GM19043 (cell line): ENCODE measurements at regions not wholly inside any gene's neighbourhood (a gene's known extent, or its start where the extent isn't known, plus 50 kb on each side); places are given as distances from the start of the nearest gene placed in this dataset.

Source experiments
- ATAC-seq: cut with Tn5 transposase; IDR thresholded peaks from one replicate; pipeline ENCODE4 v1.9.1; 2021; ENCODE audit warnings: low read depth; ENCODE audit not compliant: unreplicated experiment

DNA sequence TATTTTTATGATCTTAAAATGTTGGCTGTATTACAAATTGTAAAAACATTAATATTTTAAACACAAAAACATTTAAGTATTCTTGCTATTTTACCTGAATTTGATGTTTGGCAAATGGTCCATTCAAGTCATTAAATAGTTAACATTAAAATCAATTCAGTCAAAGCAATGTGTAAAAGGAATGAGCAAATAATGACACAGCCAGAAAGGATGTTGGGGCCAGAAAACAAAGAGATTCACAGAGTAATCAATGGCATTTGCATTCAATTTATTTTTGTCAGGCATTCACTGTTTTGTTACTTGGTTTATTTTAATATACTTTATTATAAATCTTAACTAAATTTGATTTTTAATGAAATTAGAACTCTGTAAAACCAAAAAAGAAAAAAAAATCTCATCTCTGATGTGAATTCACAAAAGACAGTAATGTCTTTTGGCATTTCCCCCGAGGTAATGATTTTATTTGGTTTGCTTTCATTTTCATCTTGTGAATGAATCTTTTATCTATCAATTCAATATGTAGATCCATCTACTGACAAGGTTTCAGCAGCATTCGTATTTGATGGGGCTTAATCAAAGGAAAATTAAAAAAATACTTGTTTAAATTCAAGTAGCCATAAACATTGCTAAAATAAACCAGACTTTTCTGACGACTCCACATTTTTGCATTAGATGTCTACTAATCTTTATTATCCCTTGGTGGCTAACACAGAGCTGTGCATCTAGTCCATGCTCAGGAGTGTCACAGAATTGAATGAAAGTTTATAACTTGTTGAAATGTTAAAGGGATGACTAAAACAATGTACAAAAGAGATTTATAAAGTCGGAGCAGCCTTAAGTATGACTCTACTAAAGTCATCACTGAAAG lies 866.7 kb upstream of the GJE1 start:
- ATAC-seq: no peak

GRCh38 chr6:141264101-141264500 lies 868.6 kb upstream of the GJE1 start:
- no peak for ATAC-seq

DNA sequence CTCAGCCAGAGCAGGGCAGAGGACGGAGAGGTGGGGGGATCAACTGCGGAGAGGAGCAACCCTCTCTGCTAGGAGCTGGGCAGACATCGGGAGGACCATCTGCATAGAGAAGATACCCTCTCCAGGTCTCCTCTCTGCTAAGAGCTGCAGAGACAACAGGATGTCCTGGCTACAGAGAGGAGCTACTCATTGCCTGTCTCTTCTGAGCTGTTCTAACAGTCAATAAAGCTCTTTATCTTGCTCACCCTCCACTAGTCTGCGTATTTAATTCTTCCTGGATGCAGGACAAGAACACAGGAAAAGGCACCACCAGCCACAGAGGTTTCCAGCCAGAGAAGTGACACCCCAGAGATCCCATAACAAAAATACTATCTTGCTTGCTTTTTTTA lies 871.1 kb upstream of the GJE1 start:
- ATAC-seq: no peak

DNA sequence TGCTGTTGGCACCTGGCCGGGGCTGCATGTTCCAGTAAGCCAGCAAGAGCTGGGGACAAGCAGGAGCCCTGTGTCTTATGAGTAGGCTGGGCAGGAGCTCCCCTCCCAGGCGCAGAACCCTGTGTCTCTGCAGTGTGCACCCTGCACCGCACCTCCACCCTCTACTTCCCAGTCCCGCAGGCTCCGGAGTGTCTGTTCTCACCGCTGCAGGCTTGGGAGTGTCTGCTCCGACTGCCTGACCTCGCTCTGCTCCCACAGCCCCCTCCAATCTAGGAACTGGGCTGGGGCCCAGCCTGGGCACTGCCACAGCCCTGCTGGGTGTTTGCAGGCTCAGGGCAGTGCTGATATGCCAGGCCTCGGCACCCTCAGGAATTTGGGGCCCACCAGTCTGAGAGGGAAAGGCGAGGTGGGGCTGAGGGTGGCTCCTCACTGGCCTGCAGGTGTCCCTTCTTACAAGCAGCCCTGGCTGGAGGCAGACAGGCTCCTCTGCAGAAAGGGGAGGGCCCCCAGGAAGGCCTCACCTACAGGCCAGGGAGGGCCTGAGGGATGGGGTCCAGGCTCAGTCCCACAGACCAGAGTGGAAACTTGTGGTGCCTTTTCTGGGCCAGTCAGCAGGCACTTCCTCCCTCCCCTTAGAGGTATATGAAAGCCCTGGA lies 871.6 kb upstream of the GJE1 start:
- ATAC-seq: no peak

DNA sequence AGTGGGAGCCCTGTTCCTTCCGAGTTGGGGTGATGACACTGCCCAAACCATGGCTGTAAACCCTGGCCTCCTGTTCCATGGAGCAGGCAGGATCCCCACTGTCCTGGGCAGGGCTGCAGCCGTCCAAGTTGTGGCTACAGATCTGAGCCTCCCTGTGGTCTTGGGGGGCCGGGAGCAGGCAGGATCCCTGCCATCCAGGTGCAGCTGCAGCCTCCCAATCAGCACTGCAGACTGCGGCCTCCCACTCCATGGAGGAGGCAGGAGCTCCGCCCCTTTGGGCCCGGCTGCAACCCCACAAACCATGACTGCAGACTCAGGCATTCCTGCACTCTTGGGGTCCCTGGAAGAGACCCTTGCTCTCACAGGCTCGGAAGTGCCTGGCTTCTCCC lies 872.1 kb upstream of the GJE1 start:
- ATAC-seq: no peak

- ATAC-seq: no peak
Observed at GRCh38 chr6:141259807-141260206, 872.9 kb upstream of the GJE1 start.

- no peak for ATAC-seq
Observed at GRCh38 chr6:141259091-141259490, 873.6 kb upstream of the GJE1 start.

DNA sequence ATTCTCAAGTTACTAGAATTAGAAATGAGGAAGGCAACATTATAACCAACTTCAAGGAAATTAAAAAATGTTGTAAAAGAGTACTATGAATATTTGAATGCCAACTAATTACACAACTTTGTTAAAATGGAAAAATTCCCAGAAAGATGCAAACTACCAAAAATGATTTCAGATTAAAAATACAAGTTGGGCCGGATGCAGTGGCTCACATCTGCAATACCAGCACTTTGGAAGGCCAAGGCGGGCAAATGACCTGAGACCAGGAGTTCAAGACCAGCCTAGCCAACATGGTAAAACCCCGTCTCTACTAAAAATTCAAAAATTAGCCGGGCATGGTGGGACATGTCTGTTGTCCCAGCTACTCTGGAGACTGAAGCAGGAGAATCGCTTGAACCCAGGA lies 874.2 kb upstream of the GJE1 start:
- no peak for ATAC-seq

- no peak for ATAC-seq
Observed at GRCh38 chr6:141254336-141254735, 878.4 kb upstream of the GJE1 start.

DNA sequence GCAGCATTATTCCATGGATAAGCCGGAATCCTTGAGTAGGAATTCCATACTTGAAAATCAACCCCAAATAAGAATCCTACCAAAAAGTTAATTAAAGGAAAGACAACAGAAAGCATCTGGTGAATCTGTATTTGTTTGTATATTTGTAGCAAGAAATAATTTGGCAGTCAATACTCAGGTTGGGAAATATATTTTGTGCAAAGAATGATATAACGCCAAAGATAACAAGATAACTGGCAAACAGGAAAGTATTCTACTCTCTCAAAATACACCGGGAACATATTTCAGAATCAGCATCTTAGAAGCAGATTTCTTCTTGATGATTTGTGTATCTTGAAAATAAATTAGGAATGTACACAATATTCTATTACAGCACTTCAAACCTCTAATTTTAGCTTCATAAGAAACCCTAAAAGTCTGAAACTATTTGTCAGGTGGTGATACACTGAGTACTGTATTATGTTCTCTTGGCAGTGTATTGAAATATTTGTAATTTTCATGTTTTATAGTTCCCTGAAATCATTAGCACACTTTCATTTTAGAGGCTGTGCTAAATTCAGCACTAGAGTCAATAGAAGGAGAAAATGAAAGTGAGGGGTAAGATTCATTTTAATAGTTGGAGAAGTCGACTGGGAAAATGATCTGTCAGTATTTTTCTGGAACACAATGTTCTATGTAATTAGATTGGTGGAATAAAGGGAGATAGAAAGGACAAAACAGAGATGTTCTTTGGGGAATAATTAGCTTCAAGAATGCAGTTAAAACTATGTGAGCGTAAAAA lies 879.7 kb upstream of the GJE1 start:
- no peak for ATAC-seq

DNA sequence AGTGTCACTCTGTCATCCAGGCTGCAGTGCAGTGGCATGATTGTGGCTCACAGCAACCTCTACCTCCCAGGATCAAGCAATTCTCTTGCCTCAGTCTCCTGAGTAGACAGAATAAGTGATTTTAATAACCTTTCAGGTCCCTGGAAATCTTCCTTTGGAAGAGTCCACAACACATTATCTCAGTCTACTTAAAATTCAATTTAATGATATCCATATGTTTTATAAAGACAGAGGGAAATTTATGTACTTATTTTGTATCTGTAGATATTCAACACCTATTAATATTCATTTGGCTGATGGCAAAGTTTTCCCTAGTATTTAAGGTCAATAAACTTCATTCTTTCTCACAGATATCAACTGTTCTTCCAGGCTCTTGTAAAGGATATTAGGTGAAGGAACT lies 881.4 kb upstream of the GJE1 start:
- no peak for ATAC-seq

- peak; percentile 49 for ATAC-seq
Observed at GRCh38 chr6:141248021-141248799, 884.5 kb upstream of the GJE1 start.

- ATAC-seq: no peak
Observed at GRCh38 chr6:141244366-141244765, 888.4 kb upstream of the GJE1 start.

- no peak for ATAC-seq
Observed at GRCh38 chr6:141242957-141243356, 889.8 kb upstream of the GJE1 start.

DNA sequence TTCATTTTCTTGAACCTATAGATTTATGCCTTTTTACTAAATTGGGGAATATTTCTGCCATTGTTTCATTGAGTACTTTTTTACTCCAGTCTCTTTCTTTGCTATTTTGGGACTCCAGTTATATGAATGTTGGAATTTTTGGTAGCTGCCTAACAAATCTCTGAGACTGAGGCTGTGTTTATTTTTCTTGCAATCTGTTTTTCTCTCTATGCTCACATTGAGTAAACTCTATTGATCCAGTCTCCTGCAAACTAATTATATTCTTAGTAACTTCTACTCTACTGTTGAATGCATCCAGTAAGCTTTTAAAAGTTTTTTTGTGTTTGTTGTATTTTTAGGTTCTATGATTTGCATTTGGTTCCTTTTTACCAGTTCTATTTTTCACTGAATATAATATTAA lies 903.4 kb upstream of the GJE1 start:
- no peak for ATAC-seq

DNA sequence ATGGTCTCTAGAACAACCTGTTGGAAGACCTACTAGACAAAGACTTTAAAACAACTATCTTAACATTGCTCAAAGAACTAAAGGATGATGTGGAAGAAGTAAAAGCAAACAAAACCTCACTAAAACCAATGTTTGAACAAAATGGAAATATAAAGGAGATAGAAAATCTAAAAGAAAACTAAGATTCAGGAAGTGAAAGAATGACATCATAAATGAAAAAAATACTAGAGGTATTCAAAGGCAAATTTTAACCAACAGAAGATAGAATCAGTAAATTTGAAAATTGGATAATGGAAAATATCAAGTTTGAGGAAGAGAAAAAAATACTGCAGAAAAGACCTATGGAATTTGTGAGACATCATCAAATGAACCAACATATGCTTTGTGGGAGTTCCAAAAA lies 914.1 kb upstream of the GJE1 start:
- no peak for ATAC-seq

DNA sequence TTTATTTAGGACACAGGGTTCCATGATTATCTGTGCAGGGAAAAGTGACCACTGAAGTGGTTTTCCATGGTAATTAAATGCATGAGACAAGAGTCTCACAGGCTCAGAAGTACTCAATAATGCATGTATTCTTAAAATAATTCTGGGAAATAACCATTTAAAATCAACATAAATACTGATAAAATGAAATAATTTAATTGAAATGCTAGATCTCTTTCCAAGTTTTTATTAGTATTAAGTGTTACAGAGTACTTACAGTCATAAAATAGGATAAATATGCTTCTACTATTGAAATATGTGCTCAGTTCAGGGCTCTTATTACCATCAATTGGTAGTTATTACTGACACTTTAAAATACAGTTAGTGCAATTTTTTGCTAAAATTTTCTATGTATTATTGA lies 916.0 kb upstream of the GJE1 start:
- ATAC-seq: no peak

DNA sequence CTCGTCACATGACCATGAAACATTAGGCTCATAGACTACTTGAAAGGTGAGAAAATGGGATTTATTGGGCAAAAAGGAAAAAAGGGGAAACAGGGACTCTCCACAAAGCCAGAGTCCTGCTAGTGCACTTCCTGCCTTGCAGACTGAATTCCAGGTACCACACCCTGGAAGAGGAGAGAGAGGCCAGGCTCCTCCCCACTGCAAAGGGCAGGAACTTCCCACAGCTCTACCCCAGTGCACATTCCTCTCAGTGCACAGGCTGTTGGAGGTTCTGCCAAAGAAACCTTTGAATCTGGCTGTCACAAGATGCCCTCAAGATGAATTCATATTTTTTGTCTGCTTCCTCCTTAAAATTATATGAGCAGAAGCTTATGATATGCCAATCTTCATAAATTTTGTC lies 920.4 kb upstream of the GJE1 start:
- ATAC-seq: no peak

DNA sequence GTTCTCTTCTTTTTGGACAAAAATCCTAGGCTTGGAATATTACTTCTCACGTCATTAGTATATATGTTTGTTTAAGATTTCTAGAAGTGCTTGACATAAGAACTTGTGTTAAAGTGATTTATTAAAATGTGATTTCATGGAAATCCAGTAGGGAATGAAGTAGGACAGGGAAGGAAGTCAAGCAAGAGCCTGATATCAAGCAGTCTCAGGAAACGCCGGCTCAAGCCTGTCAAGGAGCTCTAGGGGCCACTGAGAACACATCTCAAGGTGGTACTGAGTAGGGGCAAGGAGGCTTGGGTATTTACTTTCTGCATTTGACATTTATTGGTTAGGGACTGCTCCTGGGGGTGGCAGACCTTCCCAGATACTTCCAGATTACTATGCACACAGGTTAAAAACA lies 920.9 kb upstream of the GJE1 start:
- no peak for ATAC-seq

DNA sequence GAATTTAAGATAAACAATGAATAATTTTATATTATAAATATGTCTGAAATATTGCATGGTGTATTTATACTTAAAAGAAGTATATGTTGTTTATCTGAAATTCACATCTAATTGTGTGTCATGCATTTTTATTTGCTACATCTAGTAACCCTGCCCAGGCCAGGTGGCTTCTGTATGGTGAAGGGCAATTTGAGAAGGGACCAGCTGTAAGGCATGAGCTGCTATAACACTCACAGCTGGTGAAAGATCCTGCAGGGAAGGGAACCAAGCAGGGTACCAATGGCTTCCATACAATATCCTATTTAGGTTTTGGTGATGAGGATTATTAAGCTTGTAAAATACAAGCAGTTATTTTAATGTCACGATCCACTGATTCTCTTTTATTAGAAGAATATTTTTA lies 921.8 kb upstream of the GJE1 start:
- ATAC-seq: no peak

GRCh38 chr6:141209890-141210289 lies 922.8 kb upstream of the GJE1 start:
- no peak for ATAC-seq
